HuH-7 (cell line): ENCODE measurements at regions not wholly inside any gene's neighbourhood (a gene's known extent, or its start where the extent isn't known, plus 50 kb on each side); places are given as distances from the start of the nearest gene placed in this dataset.

Experiments used
- DNase-seq: peaks from one replicate; pipeline ENCODE4 v3.0.0; 2011; ENCODE audit warnings: low spot score

GRCh38 chr6:51396583-51396982 lies 577.9 kb downstream of the TFAP2B start:
- DNase-seq, result no peak

DNA sequence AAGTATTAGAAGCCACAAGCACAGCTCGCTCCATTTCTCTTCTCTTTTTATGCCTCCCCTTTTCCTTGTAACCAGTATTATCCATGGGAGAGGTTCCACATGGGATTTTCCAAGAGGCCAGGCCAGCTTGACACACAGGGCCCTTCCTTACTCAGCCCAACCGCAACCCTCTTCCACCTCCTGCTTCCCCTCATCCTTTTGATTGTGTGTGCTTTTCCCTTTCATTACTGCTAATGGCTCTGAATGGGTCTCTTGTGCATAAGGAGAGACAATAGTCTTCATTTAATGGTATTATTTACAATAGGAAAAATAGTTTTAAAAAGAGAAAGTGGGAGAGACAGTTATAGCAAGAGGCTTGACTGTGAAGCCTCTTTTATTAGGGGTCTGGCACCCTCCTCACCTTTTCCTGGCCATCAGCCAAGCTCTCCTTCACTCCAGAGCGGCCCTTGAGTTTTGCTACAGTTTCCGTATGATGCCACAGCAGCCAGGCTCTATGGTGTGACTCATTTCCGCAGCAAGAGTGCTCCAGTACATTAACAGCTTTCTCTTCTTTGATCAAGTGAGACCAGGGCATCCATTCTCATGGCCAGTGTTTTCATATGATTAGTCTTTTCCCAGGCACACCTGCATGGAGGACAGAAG lies 579.5 kb downstream of the TFAP2B start:
- no peak for DNase-seq

- DNase-seq, result peak; percentile 8
Observed at GRCh38 chr6:51398793-51399192, 580.1 kb downstream of the TFAP2B start.

DNA sequence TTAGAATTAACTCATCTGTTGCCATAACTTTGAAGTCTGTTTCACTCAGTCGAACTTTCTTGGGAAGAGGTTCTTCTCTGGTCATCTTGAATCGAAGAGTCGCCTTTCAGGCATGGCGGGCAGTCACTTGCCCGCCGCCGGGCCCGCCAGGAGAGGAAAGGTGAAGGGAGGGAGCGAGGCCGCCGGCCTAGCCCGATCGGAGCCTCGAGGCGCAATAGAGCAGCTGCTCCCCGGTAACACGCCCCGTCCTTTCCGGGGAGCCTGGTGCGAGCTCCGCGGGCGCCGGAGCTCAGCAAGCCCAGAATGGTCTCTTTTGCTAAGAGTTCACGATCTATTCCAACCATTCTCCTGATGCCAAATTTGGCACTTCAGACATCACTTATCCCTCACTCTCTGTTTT lies 591.8 kb downstream of the TFAP2B start:
- DNase-seq, result no peak

- no peak for DNase-seq
Observed at GRCh38 chr6:51411496-51412125, 592.9 kb downstream of the TFAP2B start.

DNA sequence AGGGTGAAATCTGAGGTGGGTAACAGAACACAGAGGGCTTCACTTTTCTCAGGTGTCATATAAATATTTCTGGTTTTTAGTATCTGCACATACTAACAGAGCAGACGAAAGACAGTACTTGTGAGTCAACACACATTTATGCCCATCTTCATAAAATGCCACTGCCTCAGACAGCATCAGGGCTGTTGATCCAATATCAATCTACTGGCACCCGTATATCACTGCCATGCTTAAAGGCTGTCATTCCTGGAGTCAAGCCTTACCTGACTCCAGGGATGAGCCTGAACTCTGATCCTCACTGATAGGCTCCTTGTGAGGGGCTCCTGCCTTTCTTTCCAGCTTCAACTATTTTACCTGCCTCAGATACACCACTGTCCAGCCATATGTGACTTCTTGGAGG lies 595.7 kb downstream of the TFAP2B start:
- no peak for DNase-seq

DNA sequence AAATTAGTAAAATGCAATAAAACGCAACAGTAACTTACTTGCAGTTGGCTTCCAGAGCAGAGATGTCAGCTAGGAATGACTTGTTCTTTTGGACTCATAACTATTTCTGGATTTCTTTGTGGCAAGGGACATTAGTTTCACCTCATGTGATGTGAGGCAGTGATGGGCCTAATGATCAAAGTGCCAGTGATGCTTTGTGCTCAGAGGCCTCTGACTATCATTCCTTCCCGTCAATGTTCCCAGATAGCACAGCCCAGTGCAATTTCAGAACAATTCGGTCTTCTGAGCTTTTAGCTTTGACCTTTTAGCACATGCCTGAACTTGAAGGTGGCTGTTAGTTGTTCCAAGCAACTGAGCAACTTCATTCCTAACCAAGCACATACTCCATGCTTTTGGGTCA lies 596.8 kb downstream of the TFAP2B start:
- DNase-seq, result no peak

DNA sequence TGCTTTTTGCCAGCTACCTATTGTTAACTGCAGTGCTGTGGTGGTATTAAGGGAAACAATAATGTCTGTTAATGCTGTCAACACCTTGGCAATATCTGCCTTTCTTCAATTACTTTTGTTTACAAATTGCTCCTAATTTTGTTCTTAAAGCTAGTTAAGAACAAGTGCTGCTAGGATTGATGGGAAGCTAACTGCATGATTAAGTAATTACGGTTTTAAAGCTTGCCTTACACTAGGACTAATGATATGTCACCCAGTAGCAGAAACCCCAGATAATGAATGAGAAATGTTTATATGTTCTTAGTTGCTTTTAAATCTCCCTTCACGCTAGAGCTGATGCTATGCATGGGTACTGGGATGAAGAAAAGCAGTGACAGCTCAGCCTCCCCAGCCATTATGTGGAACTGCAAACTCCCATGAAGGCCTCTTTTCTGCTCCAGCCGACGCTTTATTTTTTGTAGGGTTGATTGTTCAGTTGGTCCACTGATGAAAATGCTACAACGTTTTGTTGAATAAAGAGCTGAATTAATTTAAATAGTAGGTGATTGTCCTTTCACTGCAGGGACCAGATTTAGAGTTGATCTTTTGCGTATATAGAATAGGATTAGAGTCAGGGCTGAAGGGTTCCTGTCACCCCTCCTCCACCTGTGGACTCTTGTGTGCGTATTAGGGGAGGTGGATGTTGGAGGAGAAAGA lies 610.5 kb downstream of the TFAP2B start:
- DNase-seq, result no peak

DNA sequence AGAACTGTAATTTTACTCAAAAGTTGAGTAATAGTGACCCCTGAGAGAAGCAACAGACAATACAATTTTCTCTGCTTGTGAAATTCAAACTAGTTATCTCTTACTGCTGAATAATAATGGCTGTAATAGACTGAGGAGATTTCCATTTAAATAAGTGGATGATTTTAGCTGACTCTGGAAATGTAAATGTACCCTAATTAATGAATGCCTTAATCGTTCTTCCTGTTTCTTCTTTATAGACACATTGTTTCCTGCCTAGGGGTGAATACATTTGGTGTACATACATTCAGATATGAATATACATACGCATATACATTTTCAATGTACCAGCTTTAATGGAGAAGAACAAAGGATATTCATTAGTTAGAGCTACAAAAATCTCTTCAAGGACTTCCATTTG lies 611.9 kb downstream of the TFAP2B start:
- DNase-seq, result no peak

DNA sequence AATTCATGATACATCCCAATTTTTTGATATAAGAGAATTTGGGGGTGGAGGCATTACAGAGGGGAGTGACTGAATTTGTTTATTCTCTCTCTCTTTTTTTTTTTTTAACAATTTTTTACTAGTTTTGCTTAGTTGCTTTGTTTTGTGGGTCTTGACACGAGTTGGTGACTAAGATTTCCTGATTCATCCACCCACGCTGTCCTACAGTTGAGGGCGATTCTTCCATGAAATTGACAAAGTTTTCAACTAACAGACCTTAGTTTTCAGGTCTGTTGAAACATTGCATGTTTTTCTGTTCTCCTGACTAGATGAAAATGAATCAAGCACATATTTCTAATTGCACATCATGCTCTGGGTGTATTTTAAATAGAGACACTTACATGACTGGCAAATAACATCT lies 613.8 kb downstream of the TFAP2B start:
- no peak for DNase-seq

DNA sequence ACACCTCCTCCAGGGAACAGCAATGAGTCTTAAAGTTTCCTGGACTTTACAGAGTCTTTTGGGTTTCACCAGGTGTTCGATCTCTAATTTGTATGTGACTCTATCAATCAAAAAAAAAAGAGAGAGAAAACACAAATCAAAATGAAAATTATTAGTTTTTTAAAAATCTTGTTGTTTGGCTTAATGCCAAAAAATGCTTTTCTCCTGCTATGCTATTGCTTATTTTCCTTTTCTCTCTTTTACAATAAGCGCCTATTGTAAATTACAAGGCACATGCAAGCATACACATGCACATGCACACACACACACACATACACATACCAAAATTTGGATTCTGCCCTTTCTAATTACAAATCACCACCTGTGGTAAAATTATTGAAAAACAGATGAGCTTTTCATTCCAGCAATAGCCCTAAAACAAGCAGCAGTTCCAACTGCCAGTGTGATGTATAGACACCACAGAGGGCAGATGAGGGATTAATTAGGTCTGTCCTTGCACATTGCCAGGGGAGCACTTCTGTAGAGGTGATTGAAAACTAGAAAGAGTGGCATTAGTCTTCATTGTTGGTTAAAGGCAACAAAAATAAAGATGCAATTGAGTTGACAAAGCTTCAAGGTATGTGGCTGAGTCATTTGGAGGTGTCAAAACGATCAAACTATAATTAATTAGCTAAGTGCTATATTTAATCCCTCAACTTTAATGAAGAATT lies 631.7 kb downstream of the TFAP2B start:
- DNase-seq, result no peak

GRCh38 chr6:51450958-51451357 lies 632.3 kb downstream of the TFAP2B start:
- no peak for DNase-seq

DNA sequence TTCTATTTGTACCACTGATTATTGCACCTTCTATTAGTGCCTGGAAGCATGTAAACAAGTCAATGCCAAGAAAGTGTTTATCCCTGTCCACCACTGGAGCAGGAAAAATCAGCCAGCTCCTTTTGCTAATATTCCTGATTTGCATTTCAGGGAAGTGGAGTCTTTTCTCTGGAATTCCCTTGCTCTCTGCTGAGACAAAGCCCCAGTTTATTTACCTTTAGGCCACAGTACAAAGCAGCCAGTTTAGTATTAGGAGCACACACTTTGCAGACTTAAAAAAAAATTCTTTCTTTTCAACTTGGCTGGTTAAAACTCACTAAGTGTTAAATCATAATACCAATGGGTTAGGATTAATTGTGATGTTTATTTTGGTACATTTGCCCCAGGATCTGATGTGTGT lies 631.1 kb downstream of the PKHD1 start:
- DNase-seq, result no peak

DNA sequence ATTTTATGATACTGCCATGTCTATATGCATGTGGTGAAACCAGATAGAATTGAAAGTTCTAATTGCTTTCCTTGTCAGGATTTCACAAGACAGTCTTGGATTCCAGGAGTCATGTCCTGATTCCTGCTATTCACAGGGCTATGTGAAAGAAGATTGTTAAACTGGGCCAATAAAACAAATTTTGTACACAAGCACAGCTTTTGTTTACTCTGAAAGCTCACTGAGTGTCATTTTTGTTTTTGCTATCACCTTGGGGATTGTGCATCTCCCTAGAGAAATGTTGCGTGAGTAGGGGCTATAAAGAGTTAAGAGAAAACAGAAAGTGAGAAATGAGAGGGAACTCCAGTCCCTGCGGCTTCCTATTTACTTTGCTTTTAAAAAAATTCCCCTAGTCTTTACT lies 627.5 kb downstream of the PKHD1 start:
- DNase-seq, result no peak

GRCh38 chr6:51462896-51463295 lies 624.5 kb downstream of the PKHD1 start:
- no peak for DNase-seq

DNA sequence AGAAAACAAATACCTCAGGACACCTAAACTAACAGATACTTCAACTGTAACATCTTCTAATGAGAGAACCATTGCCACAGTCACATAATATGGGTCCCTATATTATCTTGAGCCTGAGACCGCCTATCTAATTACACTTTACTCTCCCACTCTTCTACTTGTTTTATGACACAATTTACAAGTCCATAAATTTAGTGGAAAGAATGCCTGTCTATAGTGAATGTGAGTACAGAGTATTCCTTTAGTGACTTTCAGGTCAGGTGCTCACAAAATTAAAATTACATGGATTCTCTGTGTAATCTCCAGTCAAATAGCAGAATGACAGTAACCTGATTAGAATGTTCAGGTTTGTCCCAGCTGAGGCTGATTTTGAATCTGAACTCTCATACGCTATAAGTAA lies 624.1 kb downstream of the PKHD1 start:
- no peak for DNase-seq

- DNase-seq, result no peak
Observed at GRCh38 chr6:51464956-51465355, 622.5 kb downstream of the PKHD1 start.

DNA sequence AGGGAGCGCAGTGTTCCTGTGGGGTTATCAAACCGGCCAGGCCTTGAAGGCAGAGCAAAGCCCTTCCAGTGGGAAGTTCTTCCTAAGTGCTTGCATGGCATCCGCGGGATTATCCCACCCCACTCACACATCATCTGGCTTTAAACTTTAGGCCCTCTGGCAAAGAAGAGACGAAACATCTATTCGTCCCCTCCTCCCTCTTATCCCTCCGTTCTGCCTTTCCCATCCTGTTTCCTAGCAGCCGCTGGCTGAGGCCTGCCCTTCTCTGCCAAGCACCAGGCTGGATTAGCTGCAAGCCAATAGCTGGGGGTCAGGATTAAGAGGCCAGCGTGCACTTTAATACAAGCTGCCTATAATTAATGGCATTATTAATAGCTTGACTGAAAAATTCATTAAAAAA lies 621.0 kb downstream of the PKHD1 start:
- DNase-seq, result no peak

DNA sequence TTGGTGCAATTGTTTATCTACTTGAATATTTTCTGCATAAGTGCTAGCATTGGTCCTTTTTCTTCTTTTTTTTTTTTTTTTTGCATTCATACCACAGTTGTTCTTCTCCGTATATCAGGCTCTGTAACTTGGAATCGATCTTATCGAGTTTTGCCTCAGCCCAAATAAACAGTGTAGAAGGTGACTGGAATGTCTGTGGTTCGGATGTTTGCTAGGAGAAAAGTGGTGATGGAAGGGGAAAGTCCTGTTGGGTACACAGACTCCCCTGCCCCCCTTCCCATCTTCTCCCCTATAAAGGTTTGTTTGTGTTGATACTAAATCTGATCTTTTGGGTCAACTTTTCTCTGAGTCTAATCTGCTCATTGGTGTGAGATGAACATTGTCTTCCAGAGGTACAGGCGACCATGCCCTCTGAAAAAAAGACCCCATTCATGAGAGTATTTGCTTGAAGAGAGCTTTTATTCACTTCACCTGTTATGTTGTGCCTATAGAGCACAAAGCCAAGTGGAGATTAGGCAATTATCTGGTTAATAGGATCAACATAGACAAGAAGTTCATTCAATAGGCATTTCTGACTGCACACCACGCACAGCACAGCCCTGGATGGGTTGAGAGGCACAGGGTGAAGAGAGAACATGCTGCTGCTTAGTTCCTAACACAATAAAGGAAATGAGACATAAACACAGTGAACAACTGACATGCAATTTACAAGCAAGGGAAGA lies 620.0 kb downstream of the PKHD1 start:
- no peak for DNase-seq

GRCh38 chr6:51468704-51469103 lies 618.7 kb downstream of the PKHD1 start:
- no peak for DNase-seq

- DNase-seq, result no peak
Observed at GRCh38 chr6:51472745-51473487, 614.5 kb downstream of the PKHD1 start.
